ENCODE measurements at regions not wholly inside any gene's neighbourhood (a gene's known extent, or its start where the extent isn't known, plus 50 kb on each side); places are given as distances from the start of the nearest gene placed in this dataset.

GRCh38 chr3:88222343-88222742 is 72.6 kb downstream of the C3orf38 start (continued):
- TF ChIP-seq CHD7 (IDR thresholded peaks at IDR 0.05; ENCODE audit: insufficient replicate concordance, low read length) (no peak), TAF7 (optimal IDR thresholded peaks at IDR 0.05; ENCODE audit: borderline replicate concordance, low read depth, low read length) (no peak), MAX (IDR thresholded peaks at IDR 0.05) (no peak), ASH2L (IDR thresholded peaks at IDR 0.05; ENCODE audit: low read length) (no peak), ZNF274 (IDR thresholded peaks at IDR 0.05; ENCODE audit: borderline replicate concordance, extremely low read depth, low read length) (no peak), KDM1A (IDR thresholded peaks at IDR 0.05; ENCODE audit: borderline replicate concordance, low read length) (no peak)

Data from H1 (cell line).